MM.1S (cell line): ENCODE measurements at regions not wholly inside any gene's neighbourhood (a gene's known extent, or its start where the extent isn't known, plus 50 kb on each side); places are given as distances from the start of the nearest gene placed in this dataset.

Source experiments
- DNase-seq: peaks from one replicate; pipeline ENCODE4 v3.0.0-alpha.2; 2015
- H2AFZ ChIP-seq: fragments of 300-600 bp; sonication (generic); 2 replicates; pipeline ENCODE4 v1.6.0; 2016; ENCODE audit warnings: antibody characterized with exemption, low read length
- H3F3A ChIP-seq: fragments of 300-600 bp; sonication (generic); 2 replicates; pipeline ENCODE4 v1.6.1; 2016; ENCODE audit warnings: mild to moderate bottlenecking, antibody characterized with exemption, low read length, moderate library complexity, mixed read lengths; ENCODE audit not compliant: insufficient read depth
- H3K27ac ChIP-seq: fragments of 300-600 bp; sonication (generic); 2 replicates; pipeline ENCODE4 v1.5.1; 2016; ENCODE audit warnings: mild to moderate bottlenecking, low read length
- H3K27me3 ChIP-seq: fragments of 300-600 bp; sonication (generic); replicated peaks from 2 replicates; pipeline ENCODE4 v1.6.0; 2016; ENCODE audit warnings: low read length; ENCODE audit not compliant: insufficient read depth
- H3K36me3 ChIP-seq: fragments of 300-600 bp; sonication (generic); replicated peaks from 2 replicates; pipeline ENCODE4 v1.6.1; 2016; ENCODE audit warnings: mild to moderate bottlenecking, low read length, mixed read lengths; ENCODE audit not compliant: insufficient read depth
- H3K4me1 ChIP-seq: fragments of 300-600 bp; sonication (generic); 2 replicates; pipeline ENCODE4 v1.6.1; 2016; ENCODE audit warnings: low read length, mixed read lengths
- H3K4me2 ChIP-seq: fragments of 300-600 bp; sonication (generic); 2 replicates; pipeline ENCODE4 v1.6.0; 2016; ENCODE audit warnings: low read depth, low read length
- H3K4me3 ChIP-seq: fragments of 300-600 bp; sonication (generic); 2 replicates; pipeline ENCODE4 v1.5.1; 2016; ENCODE audit warnings: low read length, mixed read lengths
- H3K79me2 ChIP-seq: fragments of 300-600 bp; sonication (generic); 2 replicates; pipeline ENCODE4 v1.6.1; 2016; ENCODE audit warnings: mixed run types, low read length, mixed read lengths
- H3K9ac ChIP-seq: fragments of 300-600 bp; sonication (generic); 2 replicates; pipeline ENCODE4 v1.6.1; 2016; ENCODE audit warnings: low read length, mixed read lengths
- H3K9me2 ChIP-seq: fragments of 300-600 bp; sonication (generic); replicated peaks from 2 replicates; pipeline ENCODE4 v1.6.1; 2016; ENCODE audit warnings: mild to moderate bottlenecking, low read length, mixed read lengths; ENCODE audit not compliant: insufficient read depth
- H3K9me3 ChIP-seq: fragments of 300-600 bp; sonication (generic); replicated peaks from 2 replicates; pipeline ENCODE4 v1.6.1; 2016; ENCODE audit warnings: mild to moderate bottlenecking, low read length, mixed read lengths; ENCODE audit not compliant: insufficient read depth
- H4K20me1 ChIP-seq: fragments of 300-600 bp; sonication (generic); 2 replicates; pipeline ENCODE4 v1.6.1; 2016; ENCODE audit warnings: mild to moderate bottlenecking, low read length, moderate library complexity, mixed read lengths; ENCODE audit not compliant: insufficient read depth
- CTCF ChIP-seq: fragments of 300-600 bp; sonication (generic); IDR thresholded peaks from 2 replicates; pipeline ENCODE4 v1.5.1; 2016; ENCODE audit warnings: antibody characterized with exemption, low read length, mixed read lengths
- EZH2 ChIP-seq: fragments of 300-600 bp; sonication (generic); optimal IDR thresholded peaks from 2 replicates; pipeline ENCODE3; 2017; ENCODE audit warnings: low read depth, mild to moderate bottlenecking, antibody characterized with exemption, low read length, mixed read lengths
- EZH2phosphoT487 ChIP-seq: fragments of 300-600 bp; sonication (generic); IDR thresholded peaks from 2 replicates; pipeline ENCODE4 v1.6.1; 2018; ENCODE audit warnings: antibody characterized with exemption, low read length

GRCh38 chr1:18009478-18009961 lies 98.1 kb upstream of the IGSF21 start:
- no peak overlapping the region for H2AFZ ChIP-seq
- no peak overlapping the region for H3K4me2 ChIP-seq
- no peaks in the 10 kb centered on the region for H4K20me1 ChIP-seq
- H3K27me3 ChIP-seq = peaks cover 59% of the 10 kb centered on the region
- H3K4me3 ChIP-seq = no peak overlapping the region
- H3K27ac ChIP-seq = no peak overlapping the region
- no peaks in the 10 kb centered on the region for H3K36me3 ChIP-seq
- H3K79me2 ChIP-seq = no peaks in the 10 kb centered on the region
- TF ChIP-seq EZH2phosphoT487 (no peak), EZH2 (no peak), CTCF (no peak)
- H3K9me2 ChIP-seq = no peaks in the 10 kb centered on the region
- no peak overlapping the region for H3K9ac ChIP-seq
- H3K9me3 ChIP-seq = no peaks in the 10 kb centered on the region
- DNase-seq = no peak
- no peaks in the 10 kb centered on the region for H3K4me1 ChIP-seq
- H3F3A ChIP-seq = no peaks in the 10 kb centered on the region

- Histone ChIP-seq H3K4me2 (no peak overlapping the region), H3K9ac (no peak overlapping the region), H3F3A (no peaks in the 10 kb centered on the region), H3K4me3 (no peak overlapping the region), H3K27ac (no peak overlapping the region), H3K9me3 (no peaks in the 10 kb centered on the region), H3K9me2 (no peaks in the 10 kb centered on the region), H3K4me1 (no peaks in the 10 kb centered on the region), H3K79me2 (no peaks in the 10 kb centered on the region), H3K27me3 (peaks cover 57% of the 10 kb centered on the region), H3K36me3 (no peaks in the 10 kb centered on the region), H2AFZ (no peak overlapping the region), H4K20me1 (no peaks in the 10 kb centered on the region)
- DNase-seq = no peak
- TF ChIP-seq CTCF (no peak), EZH2phosphoT487 (no peak), EZH2 (no peak)
Measured at GRCh38 chr1:18010408-18010807, 97.2 kb upstream of the IGSF21 start.

GRCh38 chr1:18010945-18011344 lies 96.7 kb upstream of the IGSF21 start:
- no peak for DNase-seq
- Histone ChIP-seq H2AFZ (no peak overlapping the region), H3K36me3 (no peaks in the 10 kb centered on the region), H3K79me2 (no peaks in the 10 kb centered on the region), H3K27me3 (peaks cover 57% of the 10 kb centered on the region), H3K27ac (no peak overlapping the region), H3K9me2 (no peaks in the 10 kb centered on the region), H3K9ac (no peak overlapping the region), H3K4me3 (no peak overlapping the region), H3K4me2 (no peak overlapping the region), H3K9me3 (no peaks in the 10 kb centered on the region), H4K20me1 (no peaks in the 10 kb centered on the region), H3K4me1 (no peaks in the 10 kb centered on the region), H3F3A (no peaks in the 10 kb centered on the region)
- no peak for TF ChIP-seq EZH2phosphoT487
- no peak for TF ChIP-seq EZH2
- TF ChIP-seq CTCF = no peak
